ENCODE measurements at regions not wholly inside any gene's neighbourhood (a gene's known extent, or its start where the extent isn't known, plus 50 kb on each side); places are given as distances from the start of the nearest gene placed in this dataset.

DNA sequence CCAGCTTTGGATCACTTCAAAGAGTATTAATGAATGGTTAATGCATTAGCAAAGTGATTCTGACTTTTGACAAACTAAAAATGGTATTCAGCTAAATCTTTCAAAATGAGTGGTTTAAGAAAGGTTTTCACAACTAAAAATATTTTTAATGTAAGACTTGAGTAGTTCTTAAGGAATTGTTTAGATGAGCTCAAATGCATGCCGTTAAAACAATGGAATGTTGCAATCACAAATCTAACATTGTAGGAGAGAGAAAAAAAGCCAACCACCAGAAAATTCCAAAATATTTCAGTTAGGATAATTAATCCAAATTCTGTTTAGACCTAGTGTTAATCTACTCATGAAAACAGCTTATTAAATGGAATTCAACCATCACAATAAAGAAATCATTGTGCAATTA is 1044.8 kb upstream of the SLC10A2 start:
- TF ChIP-seq, protein P1, sequence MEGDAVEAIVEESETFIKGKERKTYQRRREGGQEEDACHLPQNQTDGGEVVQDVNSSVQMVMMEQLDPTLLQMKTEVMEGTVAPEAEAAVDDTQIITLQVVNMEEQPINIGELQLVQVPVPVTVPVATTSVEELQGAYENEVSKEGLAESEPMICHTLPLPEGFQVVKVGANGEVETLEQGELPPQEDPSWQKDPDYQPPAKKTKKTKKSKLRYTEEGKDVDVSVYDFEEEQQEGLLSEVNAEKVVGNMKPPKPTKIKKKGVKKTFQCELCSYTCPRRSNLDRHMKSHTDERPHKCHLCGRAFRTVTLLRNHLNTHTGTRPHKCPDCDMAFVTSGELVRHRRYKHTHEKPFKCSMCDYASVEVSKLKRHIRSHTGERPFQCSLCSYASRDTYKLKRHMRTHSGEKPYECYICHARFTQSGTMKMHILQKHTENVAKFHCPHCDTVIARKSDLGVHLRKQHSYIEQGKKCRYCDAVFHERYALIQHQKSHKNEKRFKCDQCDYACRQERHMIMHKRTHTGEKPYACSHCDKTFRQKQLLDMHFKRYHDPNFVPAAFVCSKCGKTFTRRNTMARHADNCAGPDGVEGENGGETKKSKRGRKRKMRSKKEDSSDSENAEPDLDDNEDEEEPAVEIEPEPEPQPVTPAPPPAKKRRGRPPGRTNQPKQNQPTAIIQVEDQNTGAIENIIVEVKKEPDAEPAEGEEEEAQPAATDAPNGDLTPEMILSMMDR (IDR thresholded peaks at IDR 0.05): no peak
- TF ChIP-seq POLR2AphosphoS5 (IDR thresholded peaks at IDR 0.05; ENCODE audit: insufficient read depth in 1 of 2, low read depth in 1 of 2) (no peak), POLR2A (IDR thresholded peaks at IDR 0.05) (no peak)

All from vagina (tissue), 2 donors.